Putamen (tissue), 1 donor: ENCODE measurements at regions not wholly inside any gene's neighbourhood (a gene's known extent, or its start where the extent isn't known, plus 50 kb on each side); places are given as distances from the start of the nearest gene placed in this dataset.

ENCODE experiments used
- DNase-seq: peaks from one replicate; pipeline ENCODE4 v3.0.0-alpha.2; 2016; ENCODE audit warnings: low spot score

DNA sequence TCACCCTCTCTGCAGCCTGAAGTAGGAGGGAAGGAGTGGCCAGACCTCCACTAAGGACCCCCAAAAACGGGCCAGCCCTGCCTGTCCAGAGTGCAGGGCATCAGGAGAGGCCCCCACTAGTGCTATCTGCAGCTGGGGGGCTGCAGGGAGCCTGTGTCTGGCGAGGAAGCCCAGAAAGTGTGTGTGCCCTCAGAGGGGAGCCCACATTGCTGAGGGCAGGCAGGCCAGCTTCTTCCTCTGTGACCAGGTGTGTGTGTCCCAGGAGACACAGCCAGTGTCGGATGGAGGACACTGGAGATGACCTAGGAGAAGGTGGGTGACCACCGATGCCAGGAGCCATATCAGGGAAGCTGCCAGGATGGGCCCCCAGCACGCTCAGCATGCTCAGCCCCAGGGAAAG is 218.7 kb downstream of the IRX2 start:
- no peak for DNase-seq

DNA sequence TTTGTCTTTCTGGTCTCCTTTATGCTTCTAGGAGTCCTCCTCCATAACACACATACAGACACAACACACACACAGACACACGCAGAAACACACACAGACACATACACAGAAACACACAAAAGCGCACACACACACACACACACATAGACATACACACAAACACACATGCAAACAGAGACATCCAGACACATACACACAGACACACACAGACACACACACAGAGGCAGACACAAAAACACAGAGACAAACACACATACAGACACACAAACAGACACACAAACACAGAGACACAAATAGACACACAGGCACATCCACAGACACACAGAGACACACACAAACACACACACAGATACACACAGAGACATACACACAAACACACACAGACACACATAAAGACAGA is 220.2 kb downstream of the IRX2 start:
- DNase-seq, result no peak

DNA sequence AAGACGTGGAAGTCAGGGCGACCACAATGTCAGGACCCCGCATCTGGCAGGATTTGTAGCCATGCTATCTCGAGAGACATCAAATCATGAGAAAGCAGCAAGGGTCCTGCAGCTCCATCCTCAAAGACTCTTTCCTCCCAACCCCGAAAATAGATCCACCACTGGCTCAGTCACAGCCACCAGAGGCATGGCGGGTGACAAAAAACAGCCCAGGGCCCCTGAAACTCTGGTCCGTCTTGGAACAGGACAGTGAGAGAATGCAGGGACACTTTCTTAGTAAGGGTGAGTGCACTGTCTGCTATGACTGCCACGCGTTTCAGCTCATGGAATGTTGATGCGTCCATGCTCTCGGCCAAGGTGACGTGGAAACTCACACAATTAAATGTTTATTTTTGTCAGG is 220.9 kb downstream of the IRX2 start:
- no peak for DNase-seq

DNA sequence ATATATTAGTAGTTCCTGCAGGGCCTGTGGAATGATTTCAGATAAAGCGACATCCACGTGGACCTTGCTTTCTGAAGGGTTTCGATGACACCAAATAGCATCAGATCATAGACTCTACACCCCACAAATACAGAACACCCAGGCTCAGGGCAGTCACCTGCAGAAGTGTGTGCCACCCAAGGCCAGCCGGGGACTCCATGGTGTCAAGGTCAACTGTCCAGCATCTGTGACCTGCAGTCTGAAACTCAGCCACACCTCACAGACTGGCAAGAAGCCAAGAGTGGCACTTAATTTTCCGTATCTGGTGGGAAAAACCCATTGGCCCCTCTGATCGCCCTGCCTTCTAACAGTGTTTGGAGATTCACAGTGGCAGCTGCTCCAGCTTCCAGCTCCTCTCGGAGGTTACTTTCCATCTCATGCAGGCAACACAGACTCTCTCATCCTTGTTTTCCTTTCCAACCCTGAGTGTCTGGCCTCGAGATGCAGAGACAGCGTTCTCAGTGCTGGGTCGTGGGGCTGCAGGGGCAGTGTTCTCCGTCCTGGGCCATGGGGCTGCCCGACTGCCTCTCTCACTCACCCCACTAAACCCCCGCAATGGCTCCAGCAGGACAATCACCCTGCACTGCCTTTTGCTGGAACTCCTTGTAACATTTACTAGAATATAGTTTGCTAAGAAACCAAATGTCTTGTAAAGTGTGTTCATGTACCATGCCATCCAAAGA is 221.9 kb downstream of the IRX2 start:
- no peak for DNase-seq

DNA sequence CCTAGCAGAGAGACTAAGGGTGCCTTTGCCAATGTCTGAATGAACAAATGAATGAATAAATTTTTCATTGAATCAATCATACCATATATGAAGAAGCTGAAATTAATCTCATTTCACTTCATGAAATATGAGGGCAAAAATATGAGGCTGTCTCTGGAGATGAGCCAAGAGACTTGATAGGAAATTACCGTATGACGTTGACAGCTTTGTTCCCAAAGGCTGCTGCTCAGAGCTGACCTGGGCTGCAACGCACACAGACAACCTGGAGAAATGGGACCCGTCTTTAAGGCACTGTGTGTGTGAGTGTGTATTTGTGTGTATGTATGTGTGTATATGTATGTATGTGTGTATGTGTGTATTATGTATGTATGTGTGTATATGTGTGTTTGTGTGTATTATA is 226.1 kb downstream of the IRX2 start:
- DNase-seq, result no peak

DNA sequence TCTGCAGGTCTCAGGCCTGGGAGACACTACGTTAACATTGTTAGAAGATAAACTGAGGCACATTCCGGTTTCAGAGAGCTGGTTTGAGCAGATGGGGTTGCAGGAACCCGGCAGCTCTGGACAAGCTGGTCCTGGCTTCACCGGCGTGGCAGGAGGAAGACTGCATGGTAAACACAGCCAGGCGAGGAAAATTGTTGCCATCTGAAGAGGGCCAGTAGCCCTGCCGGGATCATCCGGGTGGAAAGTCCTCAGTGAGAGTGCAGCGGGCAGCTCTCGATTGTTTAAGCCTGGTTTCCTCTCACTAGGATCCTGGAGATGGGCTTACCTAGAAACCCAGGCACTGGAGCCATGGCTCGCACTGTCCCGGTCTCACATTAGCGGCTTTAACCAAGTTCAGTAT is 226.9 kb downstream of the IRX2 start:
- DNase-seq, result no peak

DNA sequence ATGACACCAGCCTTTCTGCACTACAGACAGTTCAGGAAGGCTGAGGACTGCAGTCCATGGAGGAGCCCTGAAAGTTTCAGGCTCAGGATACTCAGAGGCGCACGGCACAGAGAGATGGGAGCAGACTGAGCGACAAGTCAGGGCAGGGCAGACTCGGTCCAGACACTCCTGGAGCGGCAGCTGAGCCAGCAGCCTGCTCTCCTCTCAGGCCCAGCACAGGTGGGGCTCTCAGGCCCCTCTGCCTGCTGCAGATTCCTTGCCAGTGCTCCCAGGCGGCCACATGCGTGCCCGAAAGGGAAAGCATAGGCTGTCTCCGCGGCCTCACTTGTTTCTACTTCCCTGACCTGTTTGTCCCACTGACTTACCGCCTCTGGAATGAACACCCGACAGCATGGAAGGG is 228.3 kb downstream of the IRX2 start:
- DNase-seq, result no peak

DNA sequence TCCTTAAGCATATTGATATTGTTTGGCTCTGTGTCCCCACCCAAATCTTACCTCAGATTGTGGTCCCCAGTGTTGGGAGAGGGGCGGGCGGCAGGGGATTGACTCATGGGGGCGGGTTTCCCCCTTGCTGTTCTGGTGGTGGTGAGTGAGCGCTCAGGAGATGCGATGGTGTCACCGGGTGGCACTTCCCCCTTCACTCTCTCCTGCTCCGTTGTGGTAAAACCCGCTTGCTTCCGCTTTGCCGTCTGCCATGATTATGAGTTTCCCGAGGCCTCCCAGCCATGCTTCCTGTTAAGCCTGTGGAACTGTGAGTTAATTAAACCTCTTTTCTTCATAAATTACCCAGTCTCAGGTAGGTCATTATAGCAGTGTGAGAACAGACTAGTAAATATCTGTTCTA is 229.1 kb downstream of the IRX2 start:
- no peak for DNase-seq

DNA sequence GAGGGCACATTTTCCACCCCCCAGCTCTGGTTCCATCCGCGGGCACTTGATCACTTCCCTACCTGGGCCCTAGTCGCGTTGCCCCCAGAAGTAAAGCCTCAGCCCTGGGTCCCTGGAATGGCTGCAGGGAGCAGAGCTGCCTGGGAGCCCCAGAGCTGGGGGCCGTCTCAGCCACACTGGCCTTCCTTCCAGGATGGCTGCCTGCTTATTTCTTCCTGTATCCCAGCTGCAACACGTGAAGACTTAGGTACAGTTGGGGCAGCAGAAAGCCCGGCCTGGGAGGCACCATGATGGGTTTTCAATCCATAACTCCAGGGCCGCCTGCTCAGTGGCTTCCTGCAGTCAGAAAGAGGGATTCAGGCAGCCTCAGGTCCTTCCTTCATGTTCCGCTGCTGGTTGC is 232.3 kb downstream of the IRX2 start:
- DNase-seq, result no peak

DNA sequence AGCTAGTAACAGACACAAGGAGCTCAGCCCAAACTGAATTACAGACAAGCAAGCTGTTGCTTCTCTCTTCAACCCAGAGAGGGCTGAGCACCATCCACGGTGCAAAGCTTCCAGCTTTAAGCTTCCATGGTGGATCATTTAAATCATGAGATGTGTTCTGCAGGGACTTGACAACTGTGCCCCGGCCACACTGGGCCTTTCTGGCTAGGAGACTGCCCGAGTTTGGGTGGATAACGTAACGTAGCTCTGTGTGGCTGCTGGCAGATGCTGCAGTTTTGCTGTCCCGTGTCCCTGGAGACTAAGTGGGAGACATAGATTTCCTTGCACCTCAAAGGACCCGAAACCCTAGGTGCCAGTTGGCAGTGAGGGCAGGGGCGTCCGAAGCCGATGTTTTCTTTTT is 234.0 kb downstream of the IRX2 start:
- no peak for DNase-seq

DNA sequence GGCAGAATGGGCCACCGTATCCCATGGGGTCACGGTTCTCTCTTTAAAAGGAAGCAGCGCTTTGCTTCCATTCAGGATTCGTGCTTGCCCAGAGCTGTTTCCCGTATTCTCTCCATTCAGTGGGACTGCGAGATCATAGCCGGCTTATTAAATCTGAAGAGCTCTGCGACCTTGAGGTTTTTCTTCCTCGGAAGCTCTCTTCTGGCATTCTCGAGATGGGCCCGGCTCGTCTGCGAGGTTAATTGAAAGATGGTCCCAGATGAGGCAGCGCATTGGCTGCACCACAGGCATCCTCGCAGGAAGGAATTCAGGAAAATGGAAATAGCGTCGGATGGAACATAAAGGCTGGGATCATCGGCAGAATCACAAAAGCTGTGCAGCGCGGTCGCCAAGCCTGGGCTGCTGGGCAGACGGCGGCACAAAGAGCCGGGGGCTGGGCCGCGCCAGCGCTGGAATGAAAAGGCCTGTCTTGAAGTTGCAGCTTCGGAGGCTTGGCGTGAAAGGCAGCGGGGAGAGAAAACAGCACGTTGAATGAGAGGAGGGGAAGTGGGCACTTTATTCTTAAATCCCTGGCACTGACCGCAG is 236.2 kb downstream of the IRX2 start:
- DNase-seq, result no peak

DNA sequence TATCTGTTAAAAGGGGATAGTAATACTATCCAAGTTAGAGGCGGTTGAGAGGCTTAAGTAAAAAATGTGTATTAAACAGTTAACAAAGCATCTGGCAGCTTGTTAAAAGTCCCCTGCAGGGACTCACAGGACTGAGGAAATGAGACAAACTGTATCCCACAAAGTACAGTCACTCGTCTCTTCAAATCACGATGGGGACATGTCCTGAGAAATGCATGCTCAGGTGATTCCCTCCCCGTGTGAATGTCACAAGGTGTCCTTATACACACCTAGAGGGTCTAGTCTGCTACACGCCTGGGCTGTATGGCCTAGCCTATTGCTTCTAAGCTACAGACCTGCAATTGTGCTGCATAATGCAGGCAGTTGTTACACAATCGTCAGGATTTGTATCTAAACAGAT is 237.0 kb downstream of the IRX2 start:
- DNase-seq, result no peak

DNA sequence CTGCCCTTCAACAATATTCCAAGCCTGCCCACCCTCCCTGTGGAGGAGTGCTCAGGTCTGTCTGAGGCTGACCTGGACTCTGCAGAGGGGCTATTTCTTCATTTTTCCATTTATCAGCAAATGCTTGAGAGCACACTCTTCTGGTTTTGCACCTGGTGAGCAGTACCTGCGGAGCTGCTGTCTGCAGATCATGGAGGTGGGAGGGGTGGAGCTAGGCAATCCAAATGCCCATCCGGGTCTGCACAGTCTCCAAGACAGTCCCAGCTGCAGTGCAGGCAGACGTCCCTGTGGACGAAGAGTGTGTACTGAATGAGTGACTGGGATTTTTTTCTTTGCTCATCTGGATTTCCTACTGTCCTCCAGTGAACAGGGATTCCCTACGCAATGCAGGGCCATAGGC is 239.8 kb downstream of the IRX2 start:
- no peak for DNase-seq

DNA sequence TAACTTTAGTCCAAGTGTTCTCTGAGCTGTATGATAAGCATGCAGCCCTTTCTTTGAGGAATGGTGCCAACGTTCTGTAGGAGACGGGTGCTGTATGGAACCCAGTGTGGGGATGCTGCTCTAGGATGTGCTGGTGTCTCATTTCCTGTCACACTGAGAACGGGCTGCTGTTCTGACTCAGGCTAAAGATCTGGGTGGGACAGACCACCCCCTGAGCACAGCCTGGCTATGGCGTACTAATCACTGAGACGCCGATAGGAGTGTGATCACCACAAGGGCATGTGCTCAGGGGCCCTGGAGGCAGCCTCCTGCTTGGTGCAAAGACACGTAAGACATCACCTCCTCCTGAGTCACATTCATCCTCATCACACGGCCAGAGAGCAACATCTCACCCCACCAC is 240.4 kb downstream of the IRX2 start:
- no peak for DNase-seq

DNA sequence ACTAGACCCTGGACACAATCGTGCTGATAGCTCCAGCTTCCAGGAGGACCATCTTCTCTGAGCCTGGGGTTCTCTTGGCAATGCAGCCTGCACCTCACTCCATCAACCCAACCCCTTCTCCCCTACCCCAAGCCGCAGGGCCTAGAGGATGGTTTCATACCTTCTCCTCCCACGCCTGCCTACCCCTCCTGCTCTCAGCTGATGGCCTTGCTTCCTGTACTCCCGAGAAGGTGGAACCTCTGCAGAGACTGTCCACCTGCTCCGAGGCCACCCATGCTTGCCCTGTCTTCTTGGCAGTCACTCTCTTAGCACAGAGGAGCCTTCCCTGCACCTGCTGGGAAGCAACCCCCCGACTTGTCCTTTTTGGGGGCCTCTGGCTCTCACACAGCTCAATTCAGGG is 241.9 kb downstream of the IRX2 start:
- no peak for DNase-seq

DNA sequence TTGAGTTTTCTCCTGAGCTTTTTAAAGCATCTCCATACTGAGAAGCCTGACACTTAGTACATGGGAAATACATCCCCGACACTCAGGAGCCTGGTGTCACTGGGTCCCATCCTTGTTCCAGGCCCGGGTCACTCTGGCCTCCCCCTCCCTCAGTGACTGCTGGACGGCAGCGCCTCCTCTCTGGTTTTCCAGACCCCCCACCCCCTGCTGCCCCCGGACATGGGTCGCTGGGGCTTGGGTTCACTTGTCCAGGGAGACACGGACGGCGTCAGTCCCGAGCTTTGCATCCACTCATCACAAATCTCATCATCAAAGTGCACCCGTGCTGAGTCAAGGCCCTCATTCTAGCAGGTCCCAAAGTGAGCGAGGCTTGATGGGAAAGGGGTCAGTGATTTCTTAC is 243.0 kb downstream of the IRX2 start:
- no peak for DNase-seq

DNA sequence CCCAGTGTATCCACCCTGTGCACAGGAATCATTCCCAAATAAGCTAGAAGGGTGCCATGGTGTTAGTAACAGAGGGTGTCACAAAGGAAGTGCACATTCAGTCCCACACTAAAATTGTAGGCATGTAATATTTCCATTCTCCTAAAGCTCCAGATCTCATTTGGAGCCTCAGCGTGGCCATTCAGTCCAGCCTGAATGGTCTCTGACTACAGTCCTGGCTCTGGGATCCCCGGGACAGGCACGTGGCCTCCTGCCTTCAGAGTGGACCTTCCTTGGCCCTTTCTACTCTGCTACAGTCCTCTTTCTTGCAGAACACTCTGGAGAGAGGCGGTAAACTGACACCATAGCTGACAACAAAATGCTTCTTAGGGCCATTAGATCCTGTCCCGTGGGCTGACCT is 243.9 kb downstream of the IRX2 start:
- no peak for DNase-seq

DNA sequence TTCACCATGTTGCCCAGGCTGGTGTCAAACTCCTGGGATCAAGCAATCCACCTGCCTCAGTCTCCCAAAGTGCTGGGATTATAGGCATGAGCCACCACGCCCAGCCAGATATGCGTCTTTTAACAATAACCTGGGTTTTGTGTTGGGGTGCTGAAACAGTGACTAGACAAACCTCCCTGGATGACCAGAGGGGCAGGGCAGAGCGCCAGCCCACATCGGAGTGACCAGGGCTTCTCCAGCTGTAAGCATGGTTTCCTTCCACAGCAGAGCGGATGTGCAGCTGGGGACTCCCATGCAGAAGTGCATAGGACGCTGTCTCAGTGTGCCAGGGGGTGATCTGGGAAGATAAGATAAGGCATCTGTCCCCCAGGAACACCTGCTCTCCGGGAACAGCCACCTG is 244.9 kb downstream of the IRX2 start:
- no peak for DNase-seq

DNA sequence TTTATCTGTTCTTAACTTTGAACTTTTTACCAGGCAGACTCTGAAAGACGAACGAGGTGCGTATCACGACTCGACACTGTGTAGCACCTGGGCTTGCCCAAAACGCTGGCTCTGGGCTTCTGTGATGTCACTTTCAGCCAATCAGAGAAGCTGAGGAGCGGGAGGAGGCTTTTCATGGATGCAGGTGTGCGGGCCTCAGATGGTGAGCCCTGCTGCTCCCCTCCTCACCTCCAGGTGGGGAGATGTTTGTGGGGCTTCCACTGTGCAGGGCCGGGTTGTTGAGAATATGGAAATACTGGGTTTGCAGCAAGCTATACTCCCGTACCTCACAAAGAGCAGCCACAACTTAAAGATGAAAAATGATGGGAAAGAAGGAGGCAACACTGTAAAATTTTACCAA is 246.3 kb downstream of the IRX2 start:
- no peak for DNase-seq

DNA sequence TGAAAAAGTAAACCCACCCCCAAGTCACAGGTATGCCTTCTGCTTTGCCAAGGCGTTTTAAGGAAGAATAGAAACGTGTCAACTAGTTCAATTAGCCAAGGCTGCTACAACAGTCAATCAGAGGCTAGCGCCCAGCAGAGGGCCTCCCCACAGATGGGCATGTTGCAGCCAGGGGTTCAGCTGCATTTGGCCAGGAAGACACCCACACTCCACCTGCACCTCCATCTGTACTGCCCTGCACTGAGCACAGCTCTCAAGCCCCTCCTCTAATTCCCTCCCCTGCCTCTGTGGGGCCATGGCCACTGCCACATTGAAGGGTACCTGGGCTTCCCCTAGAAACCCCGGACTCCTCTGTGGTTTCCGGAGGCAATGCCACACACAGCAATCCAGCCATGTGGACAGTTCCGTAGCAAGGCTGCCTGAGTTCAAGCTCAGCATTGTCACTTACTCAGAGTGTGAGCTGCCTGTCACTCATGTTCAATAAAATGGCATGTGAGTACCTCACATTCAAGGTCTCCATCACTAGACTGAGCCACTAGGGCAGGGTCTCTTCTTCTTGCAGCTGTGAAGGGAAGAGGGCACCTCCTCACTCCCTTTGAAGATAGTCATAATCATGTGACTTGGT is 248.4 kb downstream of the IRX2 start:
- DNase-seq, result no peak

DNA sequence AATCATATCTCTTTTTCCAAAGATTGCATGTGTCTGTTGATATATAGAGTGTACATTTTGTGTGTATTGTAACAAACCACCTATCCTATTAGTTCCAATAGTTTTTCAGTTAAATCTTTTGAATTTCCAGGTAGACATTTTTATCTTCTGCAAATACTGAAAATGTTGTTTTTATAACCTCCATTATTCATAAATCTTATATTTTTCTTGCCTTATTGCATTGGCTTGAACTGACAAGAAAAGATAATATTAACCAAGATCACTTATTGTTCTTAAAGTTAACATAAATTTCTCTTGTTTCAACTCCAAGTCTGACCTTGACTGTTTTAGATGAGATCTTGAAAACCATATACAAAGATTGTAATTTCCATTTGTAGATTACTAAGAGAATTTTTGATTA is 251.6 kb downstream of the IRX2 start:
- no peak for DNase-seq

DNA sequence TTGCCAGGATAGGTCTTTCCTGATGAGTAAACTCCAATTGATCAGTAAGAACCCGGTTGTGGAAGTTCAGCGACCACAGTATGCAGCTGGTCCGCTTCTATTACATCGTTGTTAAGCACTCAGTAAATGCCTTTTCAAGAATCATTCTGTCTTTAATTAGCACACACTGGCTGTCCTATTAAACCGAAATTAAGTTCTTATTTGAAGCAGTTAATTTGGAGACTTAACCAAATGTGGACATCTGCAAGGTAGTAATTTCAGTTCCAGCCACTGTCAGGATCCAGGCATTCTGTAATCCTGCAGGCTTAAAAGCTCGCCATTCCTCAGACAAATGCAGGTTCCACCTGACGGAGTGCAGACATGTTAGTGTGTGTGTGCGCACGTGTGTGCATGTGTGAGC is 254.6 kb downstream of the IRX2 start:
- no peak for DNase-seq

DNA sequence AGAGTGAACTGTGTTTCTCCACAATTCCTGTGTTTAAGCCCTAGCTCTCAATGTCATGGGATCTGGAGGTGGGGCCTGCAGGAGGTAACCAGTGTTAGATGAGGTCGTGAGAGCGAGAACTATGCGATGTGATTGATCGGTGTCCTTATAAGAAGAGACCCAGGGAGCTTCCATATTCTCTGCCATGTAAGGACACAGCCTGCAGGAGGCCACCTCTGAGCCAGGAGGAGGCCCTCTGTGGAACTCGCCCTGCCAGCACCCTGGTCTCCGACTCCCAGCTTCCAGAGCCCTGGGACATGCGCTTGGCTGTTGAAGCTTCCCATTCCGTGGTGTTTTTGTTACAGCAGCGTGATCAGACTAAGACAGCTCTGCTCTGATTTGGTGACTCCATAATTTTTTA is 255.4 kb downstream of the IRX2 start:
- no peak for DNase-seq

DNA sequence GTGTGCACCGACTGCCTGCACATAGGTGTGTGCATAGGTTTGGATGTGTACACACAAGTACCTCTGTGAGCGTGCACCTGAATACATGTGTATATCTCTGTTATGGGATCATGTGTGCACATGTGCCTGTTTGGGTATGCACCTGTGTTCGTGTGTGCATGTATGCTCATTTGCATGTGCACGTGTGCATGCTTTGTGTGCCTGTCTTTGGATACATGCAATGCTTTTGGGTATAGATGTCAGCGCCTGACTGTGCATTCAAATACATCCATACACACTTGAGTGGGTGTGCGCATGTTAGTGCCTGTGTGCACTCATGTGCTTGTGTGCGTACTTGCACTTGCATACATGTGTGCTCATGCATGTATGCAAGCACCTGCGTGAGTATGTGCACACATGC is 258.1 kb downstream of the IRX2 start:
- no peak for DNase-seq
